ENCODE measurements at regions not wholly inside any gene's neighbourhood (a gene's known extent, or its start where the extent isn't known, plus 50 kb on each side); places are given as distances from the start of the nearest gene placed in this dataset.

DNA sequence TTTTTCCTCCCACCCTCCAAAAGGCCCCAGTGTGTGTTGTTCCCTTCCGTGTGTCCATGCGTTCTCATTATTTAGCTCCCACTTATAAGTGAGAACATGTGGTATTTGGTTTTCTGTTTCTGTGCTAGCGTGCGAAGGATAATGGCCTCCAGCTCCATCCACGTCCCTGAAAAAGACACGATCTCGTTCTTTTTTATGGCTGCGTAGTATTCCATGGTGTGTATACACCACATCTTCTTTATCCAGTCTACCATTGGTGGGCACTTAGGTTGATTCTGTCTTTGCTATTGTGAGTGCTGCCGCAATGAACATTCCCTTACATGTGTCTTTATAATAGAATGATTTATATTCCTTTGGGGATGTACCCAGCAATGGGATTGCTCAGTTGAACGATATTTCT lies 177.8 kb downstream of the ETS2 start:
- Histone ChIP-seq H3K18ac (ENCODE audit: insufficient read length, low read depth, low read length) (no peak overlapping the region), H4K20me1 (ENCODE audit: control insufficient read depth, insufficient read depth, insufficient read length) (no peaks in the 10 kb centered on the region), H4K8ac (replicated peaks; ENCODE audit: insufficient read length, low read depth, low read length) (no peak overlapping the region), H3K14ac (ENCODE audit: insufficient read depth, low read length) (no peak overlapping the region), H3K9ac (ENCODE audit: extremely low read depth, insufficient read length, low read length) (no peak overlapping the region), H3K4me1 (ENCODE audit: insufficient read depth, low read length) (peaks cover 26% of the 10 kb centered on the region; the same call in 1 of the 2 replicates), H3K23me2 (ENCODE audit: insufficient read length, low read depth, low read length, poor library complexity, severe bottlenecking) (no peaks in the 10 kb centered on the region), H3K79me2 (ENCODE audit: insufficient read depth, low read length) (no peaks in the 10 kb centered on the region), H4K91ac (ENCODE audit: insufficient read length, low read depth, low read length) (no peak overlapping the region), H3K23ac (ENCODE audit: insufficient read length, low read depth, low read length) (no peak overlapping the region), H3K56ac (ENCODE audit: insufficient read length, low read depth, low read length) (no peak overlapping the region), H2BK15ac (ENCODE audit: low read depth, low read length) (no peak overlapping the region), H2BK20ac (ENCODE audit: low read depth, low read length, poor library complexity, severe bottlenecking) (no peak overlapping the region), H3K79me1 (ENCODE audit: insufficient read depth, low read depth, low read length, poor library complexity, severe bottlenecking) (no peaks in the 10 kb centered on the region), H3K27ac (ENCODE audit: insufficient read length, low read depth, low read length) (no peak overlapping the region), H2BK5ac (ENCODE audit: insufficient read length, low read length) (no peak overlapping the region), H4K5ac (ENCODE audit: insufficient read length, low read depth, low read length) (no peak overlapping the region), H3T11ph (ENCODE audit: low read length) (no peak overlapping the region), H3K27me3 (ENCODE audit: insufficient read depth, low read length) (no peaks in the 10 kb centered on the region), H2BK12ac (ENCODE audit: insufficient read length, low read depth, low read length) (no peak overlapping the region), H3K4me2 (ENCODE audit: insufficient read depth, insufficient read length, low read length) (no peak overlapping the region), H3K4ac (ENCODE audit: low read depth, low read length) (no peak overlapping the region), H2AK5ac (ENCODE audit: insufficient read length, low read length) (no peak overlapping the region), H2AFZ (ENCODE audit: low read length) (no peak overlapping the region), H3K9me3 (ENCODE audit: control insufficient read depth, low read depth, low read length) (no peaks in the 10 kb centered on the region), H2BK120ac (ENCODE audit: low read depth, low read length, poor library complexity, severe bottlenecking) (no peak overlapping the region)
- DNase-seq, result no peak
- Mint-ChIP-seq H3K4me1 (peaks cover 59 to 66% of the 10 kb centered on the region in 2 experiments), H3K27me3 (ENCODE audit: low read depth) (peaks cover 1% of the 10 kb centered on the region; the same call in 1 of the 2 replicates), H3K27ac (peak overlapping the region in 2 of 3 experiments; percentile 13 to 77; a peak in 1 of 7 replicates), H3K36me3 (ENCODE audit: insufficient read depth in 1 of 3, low read depth in 3 of 3) (peaks cover 0 to 6% (median 4%) of the 10 kb centered on the region in 3 experiments; a peak in 3 of 7 replicates), H3K9me3 (peaks cover 6% of the 10 kb centered on the region in 2 experiments; a peak in 2 of 5 replicates), H3K4me3 (no peak overlapping the region; a peak in 1 of 5 replicates)
- TF ChIP-seq, protein P1, sequence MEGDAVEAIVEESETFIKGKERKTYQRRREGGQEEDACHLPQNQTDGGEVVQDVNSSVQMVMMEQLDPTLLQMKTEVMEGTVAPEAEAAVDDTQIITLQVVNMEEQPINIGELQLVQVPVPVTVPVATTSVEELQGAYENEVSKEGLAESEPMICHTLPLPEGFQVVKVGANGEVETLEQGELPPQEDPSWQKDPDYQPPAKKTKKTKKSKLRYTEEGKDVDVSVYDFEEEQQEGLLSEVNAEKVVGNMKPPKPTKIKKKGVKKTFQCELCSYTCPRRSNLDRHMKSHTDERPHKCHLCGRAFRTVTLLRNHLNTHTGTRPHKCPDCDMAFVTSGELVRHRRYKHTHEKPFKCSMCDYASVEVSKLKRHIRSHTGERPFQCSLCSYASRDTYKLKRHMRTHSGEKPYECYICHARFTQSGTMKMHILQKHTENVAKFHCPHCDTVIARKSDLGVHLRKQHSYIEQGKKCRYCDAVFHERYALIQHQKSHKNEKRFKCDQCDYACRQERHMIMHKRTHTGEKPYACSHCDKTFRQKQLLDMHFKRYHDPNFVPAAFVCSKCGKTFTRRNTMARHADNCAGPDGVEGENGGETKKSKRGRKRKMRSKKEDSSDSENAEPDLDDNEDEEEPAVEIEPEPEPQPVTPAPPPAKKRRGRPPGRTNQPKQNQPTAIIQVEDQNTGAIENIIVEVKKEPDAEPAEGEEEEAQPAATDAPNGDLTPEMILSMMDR (conservative IDR thresholded peaks at IDR 0.05), result no peak
- no CpG with 5 or more reads among the region's 10 CpGs for WGBS (ENCODE audit: extremely low coverage, insufficient read length, low lambda C conversion rate)
